Heart right ventricle (tissue), 16 donors: ENCODE measurements at regions not wholly inside any gene's neighbourhood (a gene's known extent, or its start where the extent isn't known, plus 50 kb on each side); places are given as distances from the start of the nearest gene placed in this dataset.

ENCODE experiments used
- ATAC-seq, 8 donors: fragments of 200-7000 bp; cut with Tn5 transposase; one replicate each; pipeline ENCODE4 v1.9.1; 2020; ENCODE audit warnings: mild to moderate bottlenecking in 8 of 8, moderate library complexity in 8 of 8, moderate number of reproducible peaks in 1 of 8
- DNase-seq, 2 donors: peaks; one replicate each; pipeline ENCODE4 v3.0.0-alpha.2; 2020
- H3K27ac ChIP-seq, 10 donors: fragments of 200-600 bp; sonication (generic) in 2 of 10; one replicate each; pipeline versions ENCODE4 v1.5.0 to v1.8.0; 2020 to 2022; ENCODE audit warnings: mild to moderate bottlenecking in 3 of 10
- H3K27me3 ChIP-seq, 7 donors: fragments of 200-600 bp; one replicate each; pipeline ENCODE4 v1.8.0; 2021 to 2022; ENCODE audit warnings: mild to moderate bottlenecking in 2 of 7
- H3K36me3 ChIP-seq, 9 donors: fragments of 200-600 bp; sonication (generic) in 1 of 9; one replicate each; pipeline versions ENCODE4 v1.5.0 to v1.8.0; 2020 to 2022; ENCODE audit warnings: mild to moderate bottlenecking in 2 of 9
- H3K4me1 ChIP-seq, 9 donors: fragments of 200-600 bp; sonication (generic) in 1 of 9; one replicate each; pipeline versions ENCODE4 v1.5.0 to v1.8.0; 2020 to 2022; ENCODE audit warnings: mild to moderate bottlenecking in 4 of 9
- H3K4me3 ChIP-seq, 10 donors: fragments of 200-600 bp; sonication (generic) in 2 of 10; one replicate each; pipeline versions ENCODE4 v1.5.0 to v1.8.0; 2020 to 2022; ENCODE audit warnings: mild to moderate bottlenecking in 7 of 10, moderate library complexity in 2 of 10
- H3K9me3 ChIP-seq, 11 donors: fragments of 200-600 bp in 10 of 11; sonication (generic) in 2 of 11; one replicate each; pipeline versions ENCODE4 v1.5.0 to v1.8.0; 2013 to 2022; ENCODE audit warnings: mild to moderate bottlenecking in 2 of 11, control low read depth in 1 of 11, moderate library complexity in 1 of 11
- WGBS, 2 donors: extraction: QIAGEN DNeasy Blood & Tissue Kit; methylation state at CpG; one replicate each; pipeline ENCODE4 v1.1.7; 2013; ENCODE audit warnings: inconsistent platforms in 1 of 2; 5-methylcytosine and 5-hydroxymethylcytosine counted together
- intact Hi-C, 10 donors: fragments of 100-400 bp; cut with DNase I; formaldehyde crosslinking; loops; one replicate each; pipeline versions ENCODE4 v1.11.1 to v1.14.2; 2022
- TF ChIP-seq, protein P1 (sequence below), 9 donors: fragments of 200-600 bp; sonication (generic) in 2 of 9; IDR thresholded peaks; one replicate each; pipeline versions ENCODE4 v1.5.0 to v1.8.0; 2021 to 2022; ENCODE audit warnings: antibody characterized with exemption in 9 of 9, mild to moderate bottlenecking in 5 of 9, moderate library complexity in 1 of 9
- donor health status: Arrhythmogenic right ventricular cardiomyopathy.
- donor health status: ischemic (EF 13 %, LVEDD 7.1; RV severe dilation, severe dysfunction).
- donor health status: healthy with polysubstance abuse.
- donor health status: DM: no; HTN: yes; CAD: no.
- donor health status: DM: no; HTN: no; CAD: no.
- donor health status: ischemic (EF 25% LVEDD 6.9; RV normal size, moderate dysfunction).
- donor health status: ischemic (EF 25% LVEDD 5.7; RV mildly dilated, moderate dysfunction).
- donor health status: healthy.
- donor health status: DM: yes; HTN: yes; CAD: no.
- donor health status: Ischemic cardiomyopathy.
- donor health status: ischemic (EF 35%, LVEDD 5.7; RV mildly dilated, moderate dysfunction).
- donor health status: nonischemic (EF 11% LVEDD 7.7; RV severe dilation, severe dysfunction).
- donor health status: DM: yes; HTN: yes; CAD: no.
- donor health status: PGD.
- donor health status: ischemic (EF 29% LVEDD 5.4; RV normal size, mild dysfunction).
- donor health status: nonischemic (EF 23%, LVEDD 6.1; RV moderate dilation, normal function).

DNA sequence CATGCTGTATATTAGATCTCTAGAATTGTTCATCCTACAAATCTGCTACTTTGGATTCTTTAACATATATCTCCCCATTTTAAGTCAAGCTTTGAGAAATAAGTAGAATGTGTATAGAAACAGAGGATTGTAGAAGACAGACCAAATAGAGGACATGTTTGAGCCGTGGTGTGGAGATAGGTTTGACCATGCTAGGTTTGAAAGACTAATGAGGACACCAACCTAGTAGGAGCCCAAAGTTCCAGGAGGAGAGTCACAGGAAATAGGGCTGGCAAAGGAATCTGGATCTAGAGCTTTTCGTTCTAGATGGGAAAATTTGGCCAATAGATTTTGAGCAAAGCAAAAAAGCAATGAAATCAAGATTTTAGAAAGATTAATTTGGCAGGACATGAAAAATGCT is 60.5 kb upstream of the TBX20 start:
- Histone ChIP-seq H3K27me3 (no peaks in the 10 kb centered on the region), H3K27ac (peak overlapping the region in 1 of 10 donors; percentile 6), H3K4me1 (peaks cover 0 to 14% (median 0%) of the 10 kb centered on the region in 9 donors), H3K9me3 (no peaks in the 10 kb centered on the region), H3K4me3 (peak overlapping the region in 1 of 10 donors; percentile 18), H3K36me3 (no peaks in the 10 kb centered on the region)
- WGBS, 2 donors = 49 to 60% methylated on average over 2 of the region's 2 CpGs
- intact Hi-C loops = loop anchor here in 1 of 10 donors (10.0 kb wide), 1 partner anchor 60 kb away; no protein-coding TSS in a partner anchor
- TF ChIP-seq, protein P1, sequence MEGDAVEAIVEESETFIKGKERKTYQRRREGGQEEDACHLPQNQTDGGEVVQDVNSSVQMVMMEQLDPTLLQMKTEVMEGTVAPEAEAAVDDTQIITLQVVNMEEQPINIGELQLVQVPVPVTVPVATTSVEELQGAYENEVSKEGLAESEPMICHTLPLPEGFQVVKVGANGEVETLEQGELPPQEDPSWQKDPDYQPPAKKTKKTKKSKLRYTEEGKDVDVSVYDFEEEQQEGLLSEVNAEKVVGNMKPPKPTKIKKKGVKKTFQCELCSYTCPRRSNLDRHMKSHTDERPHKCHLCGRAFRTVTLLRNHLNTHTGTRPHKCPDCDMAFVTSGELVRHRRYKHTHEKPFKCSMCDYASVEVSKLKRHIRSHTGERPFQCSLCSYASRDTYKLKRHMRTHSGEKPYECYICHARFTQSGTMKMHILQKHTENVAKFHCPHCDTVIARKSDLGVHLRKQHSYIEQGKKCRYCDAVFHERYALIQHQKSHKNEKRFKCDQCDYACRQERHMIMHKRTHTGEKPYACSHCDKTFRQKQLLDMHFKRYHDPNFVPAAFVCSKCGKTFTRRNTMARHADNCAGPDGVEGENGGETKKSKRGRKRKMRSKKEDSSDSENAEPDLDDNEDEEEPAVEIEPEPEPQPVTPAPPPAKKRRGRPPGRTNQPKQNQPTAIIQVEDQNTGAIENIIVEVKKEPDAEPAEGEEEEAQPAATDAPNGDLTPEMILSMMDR (IDR thresholded peaks at IDR 0.05) = no peak
- ATAC-seq = peak in 1 of 8 donors; percentile 62
- no peak for DNase-seq

DNA sequence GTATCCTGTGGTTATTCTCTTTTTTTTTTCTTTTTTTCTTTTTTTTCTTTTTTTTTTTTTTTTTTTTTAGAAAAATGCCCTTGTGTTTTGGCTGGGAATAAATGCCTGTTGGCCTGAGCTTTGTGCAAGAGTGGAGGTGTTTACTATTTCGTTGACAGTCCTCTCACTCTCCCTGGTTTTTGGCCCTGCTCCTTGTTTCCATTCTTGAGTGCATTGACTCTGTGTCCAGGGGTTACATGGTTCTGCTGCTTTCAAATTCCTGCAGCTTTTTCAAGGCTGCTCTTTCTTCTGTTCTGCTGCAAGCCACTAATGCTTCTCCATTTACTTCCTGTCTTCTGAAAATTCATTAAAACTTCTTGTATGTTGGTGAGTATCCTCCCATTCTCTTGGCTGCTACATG is 59.7 kb upstream of the TBX20 start:
- TF ChIP-seq, protein P1 (IDR thresholded peaks at IDR 0.05) = no peak
- H3K4me3 ChIP-seq = peak overlapping the region in 2 of 10 donors; percentile 7 to 18
- peaks cover 0 to 14% (median 0%) of the 10 kb centered on the region in 9 donors for H3K4me1 ChIP-seq
- no peaks in the 10 kb centered on the region for H3K36me3 ChIP-seq
- DNase-seq = peak in 1 of 2 donors; percentile 33
- no peaks in the 10 kb centered on the region for H3K27me3 ChIP-seq
- peak overlapping the region in 1 of 10 donors; percentile 6 for H3K27ac ChIP-seq
- intact Hi-C loops = loop anchor here in 1 of 10 donors (10.0 kb wide), 1 partner anchor 61 kb away; no protein-coding TSS in a partner anchor
- H3K9me3 ChIP-seq = no peaks in the 10 kb centered on the region
- peak; percentile 65 to 96 (median 82) for ATAC-seq
- 8 to 23% methylated on average over 1 of the region's 1 CpG for WGBS, 2 donors
